PC-3 (cell line): ENCODE measurements at regions not wholly inside any gene's neighbourhood (a gene's known extent, or its start where the extent isn't known, plus 50 kb on each side); places are given as distances from the start of the nearest gene placed in this dataset.

Experiments
- ATAC-seq: fragments of 200-7000 bp; cut with Tn5 transposase; 2 replicates; pipeline ENCODE4 v1.9.1; 2020; ENCODE audit warnings: mild to moderate bottlenecking, moderate library complexity
- BruUV-seq: library from RNA; stranded (reverse); fragments of 400-500 nt; replicated peaks from 2 replicates; lab custom pipeline; 2021; lab: Mats Ljungman, UMichigan
- CTCF ChIA-PET: fragments of 300-600 bp; sonication (Branson Sonifier 250); formaldehyde crosslinking; loops from one replicate; lab custom pipeline; 2022; ENCODE audit warnings: antibody characterized with exemption; lab: Charles Lee
- POLR2A ChIA-PET: fragments of 300-600 bp; sonication (Branson Sonifier 250); formaldehyde crosslinking; loops from one replicate; lab custom pipeline; 2022; ENCODE audit warnings: antibody characterized with exemption; ENCODE audit not compliant: unreplicated experiment; lab: Charles Lee
- DNase-seq: peaks from one replicate; pipeline ENCODE4 v3.0.0-alpha.2; 2015
- H2AFZ ChIP-seq: fragments of 300-600 bp; sonication (generic); 2 replicates; pipeline ENCODE4 v1.6.0; 2016; ENCODE audit warnings: antibody characterized with exemption, low read length
- H3F3A ChIP-seq: fragments of 300-600 bp; sonication (generic); one replicate; pipeline ENCODE4 v1.6.0; 2017; ENCODE audit warnings: antibody characterized with exemption, low read length, control low read depth, mild to moderate bottlenecking; ENCODE audit not compliant: unreplicated experiment
- H3K27ac ChIP-seq: fragments of 300-600 bp; sonication (generic); 2 replicates; pipeline ENCODE4 v1.5.1; 2016; ENCODE audit warnings: mild to moderate bottlenecking, low read length
- H3K27me3 ChIP-seq: fragments of 300-600 bp; sonication (generic); 2 replicates; pipeline ENCODE4 v1.6.1; 2016; ENCODE audit warnings: low read length, mixed read lengths
- H3K36me3 ChIP-seq: fragments of 300-600 bp; sonication (generic); 2 replicates; pipeline ENCODE4 v1.6.1; 2016; ENCODE audit warnings: low read depth, mixed run types, low read length, mixed read lengths
- H3K4me1 ChIP-seq: fragments of 300-600 bp; sonication (generic); 2 replicates; pipeline ENCODE4 v1.5.1; 2016; ENCODE audit warnings: low read length; ENCODE audit not compliant: insufficient read depth
- H3K4me2 ChIP-seq: fragments of 300-600 bp; sonication (generic); 2 replicates; pipeline ENCODE4 v1.6.0; 2016; ENCODE audit warnings: low read length
- H3K4me3 ChIP-seq: fragments of 300-600 bp; sonication (generic); 2 replicates; pipeline ENCODE4 v1.5.1; 2016; ENCODE audit warnings: mild to moderate bottlenecking, low read length, mixed read lengths
- H3K79me2 ChIP-seq: fragments of 300-600 bp; sonication (generic); 2 replicates; pipeline ENCODE4 v1.6.1; 2017; ENCODE audit warnings: low read length, mixed read lengths
- H3K9ac ChIP-seq: fragments of 300-600 bp; sonication (generic); 2 replicates; pipeline ENCODE4 v1.6.0; 2016; ENCODE audit warnings: mild to moderate bottlenecking, low read length
- H3K9me2 ChIP-seq: fragments of 300-600 bp; sonication (generic); replicated peaks from 2 replicates; pipeline ENCODE4 v1.6.1; 2016; ENCODE audit warnings: mixed run types, low read length, mixed read lengths
- H3K9me3 ChIP-seq: fragments of 300-600 bp; sonication (generic); 2 replicates; pipeline ENCODE4 v1.6.1; 2016; ENCODE audit warnings: low read length, mixed read lengths
- H4K20me1 ChIP-seq: fragments of 300-600 bp; sonication (generic); 2 replicates; pipeline ENCODE4 v1.6.1; 2016; ENCODE audit warnings: low read length, mixed read lengths
- CTCF ChIP-seq: fragments of 300-600 bp; sonication (generic); conservative IDR thresholded peaks from 2 replicates; pipeline ENCODE4 v1.5.1; 2017; ENCODE audit warnings: antibody characterized with exemption, low read depth, mild to moderate bottlenecking, low read length
- EZH2 ChIP-seq: fragments of 300-600 bp; sonication (generic); IDR thresholded peaks from one replicate; pipeline ENCODE4 v1.6.1; 2017; ENCODE audit warnings: antibody characterized with exemption, mild to moderate bottlenecking, low read length; ENCODE audit not compliant: unreplicated experiment
- EZH2phosphoT487 ChIP-seq: fragments of 300-600 bp; sonication (generic); IDR thresholded peaks from 2 replicates; pipeline ENCODE4 v1.6.1; 2018; ENCODE audit warnings: mild to moderate bottlenecking, antibody characterized with exemption, low read length, borderline replicate concordance
- intact Hi-C: fragments of 100-400 bp; cut with micrococcal nuclease; formaldehyde crosslinking; loops from 2 replicates; pipeline ENCODE4 v1.9.0; 2023

DNA sequence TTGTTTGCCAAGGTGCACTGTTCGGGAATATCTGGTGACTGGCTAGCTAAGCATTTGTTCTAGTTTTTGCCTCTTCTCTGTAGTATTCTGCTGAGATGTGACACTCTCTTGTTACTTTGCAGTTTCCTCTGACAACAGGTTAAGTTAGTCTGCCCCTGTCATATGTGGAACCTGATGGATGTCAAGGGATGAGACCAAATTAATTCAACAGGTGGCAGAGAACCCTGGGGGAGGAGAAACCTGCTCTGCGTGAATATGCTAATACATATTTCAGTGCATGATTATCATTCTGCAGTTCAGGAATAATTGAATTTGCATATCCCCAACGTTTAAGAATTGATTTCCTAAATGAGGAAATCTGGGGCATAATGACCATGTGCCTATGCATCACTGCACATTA is 777.3 kb downstream of the PDCD6IP start:
- ATAC-seq (no peak), DNase-seq (no peak)
- Histone ChIP-seq H3K4me3 (no peak overlapping the region), H3K36me3 (no peaks in the 10 kb centered on the region; the same call in 1 of the 2 replicates), H4K20me1 (no peaks in the 10 kb centered on the region), H3K9me3 (peaks cover 19% of the 10 kb centered on the region), H3K27me3 (no peaks in the 10 kb centered on the region), H3K9ac (no peak overlapping the region), H3K79me2 (no peaks in the 10 kb centered on the region), H3K4me1 (no peaks in the 10 kb centered on the region), H2AFZ (no peak overlapping the region), H3F3A (no peaks in the 10 kb centered on the region), H3K27ac (no peak overlapping the region), H3K4me2 (no peak overlapping the region), H3K9me2 (no peaks in the 10 kb centered on the region)
- no TSS peak for BruUV-seq
- POLR2A ChIA-PET: no interaction called here
- CTCF ChIA-PET: no interaction called here
- intact Hi-C loops: no loop called here
- no peak for TF ChIP-seq EZH2
- TF ChIP-seq EZH2phosphoT487: no peak
- no peak for TF ChIP-seq CTCF

- Histone ChIP-seq H2AFZ (no peak overlapping the region), H3K79me2 (no peaks in the 10 kb centered on the region), H3K36me3 (no peaks in the 10 kb centered on the region), H3K9me2 (no peaks in the 10 kb centered on the region), H3K4me1 (no peaks in the 10 kb centered on the region), H4K20me1 (no peaks in the 10 kb centered on the region), H3K27me3 (no peaks in the 10 kb centered on the region), H3K4me2 (no peak overlapping the region), H3K4me3 (no peak overlapping the region), H3K27ac (no peak overlapping the region), H3K9ac (no peak overlapping the region), H3K9me3 (peaks cover 13% of the 10 kb centered on the region), H3F3A (no peaks in the 10 kb centered on the region)
- no peak for DNase-seq
- intact Hi-C loops: no loop called here
- no TSS peak for BruUV-seq
- ChIA-PET POLR2A (no interaction called here), CTCF (no interaction called here)
- no peak for TF ChIP-seq EZH2
- TF ChIP-seq EZH2phosphoT487: no peak
- TF ChIP-seq CTCF: no peak
- ATAC-seq: no peak
Observed at GRCh38 chr3:34582055-34582454, 783.6 kb downstream of the PDCD6IP start.

GRCh38 chr3:34583451-34583850 is 785.0 kb downstream of the PDCD6IP start:
- Histone ChIP-seq H3K79me2 (no peaks in the 10 kb centered on the region), H4K20me1 (no peaks in the 10 kb centered on the region), H3K4me1 (no peaks in the 10 kb centered on the region), H3K36me3 (no peaks in the 10 kb centered on the region), H3K27ac (no peak overlapping the region), H3K9me3 (peaks cover 12% of the 10 kb centered on the region), H2AFZ (no peak overlapping the region), H3K27me3 (no peaks in the 10 kb centered on the region), H3F3A (no peaks in the 10 kb centered on the region), H3K9ac (no peak overlapping the region), H3K9me2 (no peaks in the 10 kb centered on the region), H3K4me3 (no peak overlapping the region), H3K4me2 (no peak overlapping the region)
- ATAC-seq: no peak
- BruUV-seq: no TSS peak
- TF ChIP-seq EZH2phosphoT487 (no peak), CTCF (no peak)
- no peak for DNase-seq
- ChIA-PET POLR2A (no interaction called here), CTCF (no interaction called here)
- intact Hi-C loops: no loop called here
